ENCODE measurements at regions not wholly inside any gene's neighbourhood (a gene's known extent, or its start where the extent isn't known, plus 50 kb on each side); places are given as distances from the start of the nearest gene placed in this dataset.

DNA sequence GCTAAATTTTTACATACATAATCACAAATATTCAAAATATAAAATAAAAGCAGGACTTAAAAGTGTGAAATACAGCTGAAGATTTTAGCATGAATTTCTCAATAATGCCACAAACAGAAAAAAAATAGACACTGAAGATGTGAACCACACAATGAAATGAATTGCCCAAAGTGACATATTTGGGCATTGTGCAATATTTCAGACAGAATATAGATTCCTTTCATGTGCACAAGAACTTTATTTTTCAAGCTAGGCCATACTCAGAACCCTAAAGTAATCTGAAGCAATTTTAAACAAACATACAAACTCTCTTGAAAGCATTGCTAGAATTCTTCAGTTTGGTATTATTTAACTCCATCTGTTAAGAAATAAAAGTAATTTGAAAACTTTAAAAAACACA is 764.1 kb downstream of the STIM2 start:
- Mint-ChIP-seq H3K4me3 (ENCODE audit: unreplicated experiment) (no peak overlapping the region), H3K9me3 (ENCODE audit: unreplicated experiment) (no peaks in the 10 kb centered on the region), H3K36me3 (ENCODE audit: unreplicated experiment) (peaks cover 4% of the 10 kb centered on the region), H3K27me3 (ENCODE audit: unreplicated experiment) (no peaks in the 10 kb centered on the region), H3K4me1 (ENCODE audit: low read depth, unreplicated experiment) (no peaks in the 10 kb centered on the region), H3K27ac (ENCODE audit: unreplicated experiment) (no peak overlapping the region)
- DNase-seq, result no peak
- TF ChIP-seq, protein P1, sequence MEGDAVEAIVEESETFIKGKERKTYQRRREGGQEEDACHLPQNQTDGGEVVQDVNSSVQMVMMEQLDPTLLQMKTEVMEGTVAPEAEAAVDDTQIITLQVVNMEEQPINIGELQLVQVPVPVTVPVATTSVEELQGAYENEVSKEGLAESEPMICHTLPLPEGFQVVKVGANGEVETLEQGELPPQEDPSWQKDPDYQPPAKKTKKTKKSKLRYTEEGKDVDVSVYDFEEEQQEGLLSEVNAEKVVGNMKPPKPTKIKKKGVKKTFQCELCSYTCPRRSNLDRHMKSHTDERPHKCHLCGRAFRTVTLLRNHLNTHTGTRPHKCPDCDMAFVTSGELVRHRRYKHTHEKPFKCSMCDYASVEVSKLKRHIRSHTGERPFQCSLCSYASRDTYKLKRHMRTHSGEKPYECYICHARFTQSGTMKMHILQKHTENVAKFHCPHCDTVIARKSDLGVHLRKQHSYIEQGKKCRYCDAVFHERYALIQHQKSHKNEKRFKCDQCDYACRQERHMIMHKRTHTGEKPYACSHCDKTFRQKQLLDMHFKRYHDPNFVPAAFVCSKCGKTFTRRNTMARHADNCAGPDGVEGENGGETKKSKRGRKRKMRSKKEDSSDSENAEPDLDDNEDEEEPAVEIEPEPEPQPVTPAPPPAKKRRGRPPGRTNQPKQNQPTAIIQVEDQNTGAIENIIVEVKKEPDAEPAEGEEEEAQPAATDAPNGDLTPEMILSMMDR (IDR thresholded peaks at IDR 0.05; ENCODE audit: partially characterized antibody, unreplicated experiment), result no peak

DNA sequence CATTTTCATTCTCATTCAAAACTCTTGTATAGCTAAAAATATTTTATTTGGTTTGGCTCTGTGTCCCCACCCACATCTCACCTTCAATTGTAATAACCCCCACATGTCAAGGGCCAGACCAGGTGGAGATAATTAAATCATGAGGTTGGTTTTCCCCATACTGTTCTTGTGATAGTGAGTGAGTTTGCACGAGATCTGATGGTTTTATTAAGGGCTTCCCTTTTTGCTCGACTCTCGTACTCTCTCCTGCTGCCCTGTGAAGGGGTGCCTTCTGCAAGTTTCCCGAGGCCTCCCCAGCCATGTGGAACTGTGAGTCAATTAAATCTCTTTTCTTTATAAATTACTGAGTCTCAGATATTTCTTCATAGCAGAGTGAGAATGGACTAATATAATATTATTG is 768.0 kb downstream of the STIM2 start:
- H3K27me3 Mint-ChIP-seq (ENCODE audit: unreplicated experiment), result no peaks in the 10 kb centered on the region
- H3K27ac Mint-ChIP-seq (ENCODE audit: unreplicated experiment), result no peak overlapping the region
- no peak for DNase-seq
- H3K4me1 Mint-ChIP-seq (ENCODE audit: low read depth, unreplicated experiment), result no peaks in the 10 kb centered on the region
- H3K36me3 Mint-ChIP-seq (ENCODE audit: unreplicated experiment), result no peaks in the 10 kb centered on the region
- no peaks in the 10 kb centered on the region for H3K9me3 Mint-ChIP-seq (ENCODE audit: unreplicated experiment)
- TF ChIP-seq, protein P1 (IDR thresholded peaks at IDR 0.05; ENCODE audit: partially characterized antibody, unreplicated experiment), result no peak
- no peak overlapping the region for H3K4me3 Mint-ChIP-seq (ENCODE audit: unreplicated experiment)

DNA sequence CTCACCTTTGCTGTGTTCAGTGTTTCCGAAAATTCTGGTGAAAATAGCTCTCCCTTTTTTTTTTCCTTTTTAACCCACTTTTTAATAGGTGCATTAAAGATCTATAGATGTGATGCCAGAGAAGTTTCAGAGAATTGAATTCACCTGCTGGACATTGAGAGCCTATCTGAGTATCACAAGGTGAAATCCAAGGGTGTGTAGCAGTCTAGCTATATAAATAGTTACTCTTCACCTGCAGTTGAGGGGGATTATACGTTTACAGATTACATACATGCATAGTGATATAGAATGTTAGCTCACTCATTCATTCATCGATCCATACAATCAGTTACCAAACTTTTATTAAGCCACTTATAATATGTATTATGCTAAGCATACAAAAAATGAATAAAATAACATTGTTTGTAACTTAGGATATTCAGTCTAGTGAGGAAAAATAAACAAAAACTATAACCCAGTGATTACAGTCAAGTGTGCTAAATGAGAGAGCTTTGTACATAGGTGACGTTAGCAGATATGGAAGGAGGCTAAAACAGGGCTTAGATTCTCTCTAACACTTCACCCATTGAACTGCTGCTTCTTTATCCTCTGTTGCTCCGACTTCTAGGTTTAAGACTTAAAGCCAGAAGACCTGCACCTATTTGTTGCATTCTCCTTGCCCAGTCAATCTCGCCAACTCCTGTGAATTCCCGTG is 769.0 kb downstream of the STIM2 start:
- Mint-ChIP-seq H3K9me3 (ENCODE audit: unreplicated experiment) (no peaks in the 10 kb centered on the region), H3K36me3 (ENCODE audit: unreplicated experiment) (no peaks in the 10 kb centered on the region), H3K4me3 (ENCODE audit: unreplicated experiment) (no peak overlapping the region), H3K4me1 (ENCODE audit: low read depth, unreplicated experiment) (no peaks in the 10 kb centered on the region), H3K27ac (ENCODE audit: unreplicated experiment) (no peak overlapping the region), H3K27me3 (ENCODE audit: unreplicated experiment) (no peaks in the 10 kb centered on the region)
- DNase-seq, result no peak
- TF ChIP-seq, protein P1 (IDR thresholded peaks at IDR 0.05; ENCODE audit: partially characterized antibody, unreplicated experiment), result no peak

DNA sequence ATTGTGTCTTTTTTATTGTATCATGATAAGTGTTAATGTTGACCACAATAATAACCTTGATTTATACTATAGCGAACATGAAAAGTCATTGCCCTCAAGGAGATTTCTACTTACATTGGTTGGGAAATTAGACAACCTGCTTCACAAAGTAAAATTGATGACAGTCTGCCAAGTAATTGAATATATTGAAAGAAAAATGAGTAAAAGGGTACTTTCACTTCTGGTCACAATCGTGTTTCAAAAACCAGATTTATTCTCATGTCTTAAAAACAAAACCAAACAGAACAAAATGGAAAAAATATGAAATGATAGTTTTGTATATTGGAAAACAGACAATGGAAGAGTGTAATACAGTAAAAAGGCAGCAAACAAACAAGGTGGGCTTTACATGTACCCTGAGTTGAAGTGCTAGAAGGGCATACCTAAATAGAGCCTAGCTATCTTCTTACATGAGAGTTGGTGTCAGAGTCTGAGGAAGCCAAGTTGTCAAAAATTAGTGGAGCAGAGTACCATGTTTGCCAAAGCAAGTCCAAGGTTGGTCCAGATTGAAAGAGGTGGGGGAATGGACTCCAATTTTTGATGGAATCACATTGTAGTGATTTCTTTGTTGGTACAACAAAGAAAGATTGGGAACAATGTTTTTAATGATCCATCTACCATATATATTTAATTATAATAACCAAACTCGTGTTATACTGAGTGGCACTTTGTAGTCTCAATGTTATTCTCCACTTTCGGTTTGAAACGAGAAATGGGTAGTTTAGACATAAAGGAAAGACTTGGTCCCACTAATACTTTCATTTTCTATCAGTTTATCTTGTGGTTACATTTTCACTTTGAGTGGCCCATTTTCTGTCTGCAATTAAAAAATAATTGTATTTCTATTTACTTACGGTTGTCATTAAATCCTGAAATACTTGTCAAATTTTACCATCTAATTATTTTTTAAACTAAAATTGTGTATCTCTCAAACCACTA is 775.6 kb downstream of the STIM2 start:
- Mint-ChIP-seq H3K36me3 (ENCODE audit: unreplicated experiment) (no peaks in the 10 kb centered on the region), H3K27me3 (ENCODE audit: unreplicated experiment) (no peaks in the 10 kb centered on the region), H3K9me3 (ENCODE audit: unreplicated experiment) (no peaks in the 10 kb centered on the region), H3K4me3 (ENCODE audit: unreplicated experiment) (no peak overlapping the region), H3K27ac (ENCODE audit: unreplicated experiment) (no peak overlapping the region), H3K4me1 (ENCODE audit: low read depth, unreplicated experiment) (no peaks in the 10 kb centered on the region)
- DNase-seq, result no peak
- TF ChIP-seq, protein P1 (IDR thresholded peaks at IDR 0.05; ENCODE audit: partially characterized antibody, unreplicated experiment), result no peak

All from glutamatergic neuron (in vitro differentiated cells).